HEK293 (cell line): ENCODE measurements at regions not wholly inside any gene's neighbourhood (a gene's known extent, or its start where the extent isn't known, plus 50 kb on each side); places are given as distances from the start of the nearest gene placed in this dataset.

Experiments used
- CTCF ChIA-PET: fragments of 350-600 bp; formaldehyde crosslinking; extraction: SDS; loops from one replicate; lab custom pipeline; 2021; ENCODE audit warnings: antibody characterized with exemption; lab: Yijun Ruan, JAX
- POLR2A ChIA-PET: fragments of 300-600 bp; formaldehyde crosslinking; extraction: SDS; loops from one replicate; lab custom pipeline; 2020; ENCODE audit warnings: antibody characterized with exemption, inconsistent platforms; lab: Yijun Ruan, JAX
- H3K27ac ChIP-seq: fragments of 200-500 bp; sonication (Bioruptor generic); 2 replicates; pipeline ENCODE4 v1.5.1; 2014; ENCODE audit warnings: low read depth, low read length, control low read depth, inconsistent platforms; ENCODE audit errors: extremely low read depth
- H3K36me3 ChIP-seq, 2 experiments: fragments of 200-500 bp in 1 of 2; sonication (Bioruptor generic) in 1 of 2; 1 replicate in 1 of 2; 2 replicates in 1 of 2; pipeline ENCODE4 v1.5.1; 2014 to 2017; ENCODE audit warnings: inconsistent platforms in 2 of 2, low read length in 2 of 2; ENCODE audit not compliant: control insufficient read depth in 2 of 2, insufficient read depth in 1 of 2
- H3K4me1 ChIP-seq: fragments of 200-500 bp; sonication (Bioruptor generic); 2 replicates; pipeline ENCODE4 v1.5.1; 2014; ENCODE audit warnings: mild to moderate bottlenecking, low read length, inconsistent platforms; ENCODE audit not compliant: control insufficient read depth, insufficient read depth
- H3K4me3 ChIP-seq: 2 replicates; pipeline ENCODE4 v1.5.1; 2011; ENCODE audit warnings: low read depth, mild to moderate bottlenecking, control low read depth, low read length, moderate library complexity
- H3K9me3 ChIP-seq: fragments of 200-500 bp; sonication (Bioruptor generic); 2 replicates; pipeline ENCODE4 v1.5.1; 2014; ENCODE audit warnings: low read depth, low read length, inconsistent platforms; ENCODE audit not compliant: control insufficient read depth, insufficient read depth
- BCL11A ChIP-seq: fragments of 450-650 bp; formaldehyde crosslinking; IDR thresholded peaks from 2 replicates; pipeline ENCODE4 v1.5.1; 2016; ENCODE audit warnings: low read depth, missing biosample characterization, missing genetic modification characterization
- BCL11B ChIP-seq: fragments of 450-650 bp; formaldehyde crosslinking; IDR thresholded peaks from 2 replicates; pipeline ENCODE4 v1.5.1; 2016; ENCODE audit warnings: low read depth, missing biosample characterization, missing genetic modification characterization
- HOXA7 ChIP-seq: sonication (generic); formaldehyde crosslinking; IDR thresholded peaks from 2 replicates; pipeline ENCODE4 v1.8.1; 2022; ENCODE audit warnings: missing genetic modification reagents, borderline replicate concordance
- KLF16 ChIP-seq: fragments of 450-650 bp; formaldehyde crosslinking; IDR thresholded peaks from 2 replicates; pipeline ENCODE4 v1.5.1; 2017; ENCODE audit warnings: missing biosample characterization, missing genetic modification characterization
- PRDM2 ChIP-seq: fragments of 450-650 bp; formaldehyde crosslinking; IDR thresholded peaks from 2 replicates; pipeline ENCODE4 v1.5.1; 2016; ENCODE audit warnings: missing biosample characterization, missing genetic modification characterization, borderline replicate concordance
- REPIN1 ChIP-seq: fragments of 450-650 bp; formaldehyde crosslinking; IDR thresholded peaks from 2 replicates; pipeline ENCODE4 v1.5.1; 2017; ENCODE audit warnings: missing biosample characterization, missing genetic modification characterization, low read depth
- SETDB1 ChIP-seq: IDR thresholded peaks from one replicate; pipeline ENCODE4 v1.6.1; 2017; ENCODE audit warnings: mild to moderate bottlenecking, low read length, moderate library complexity, mixed read lengths; ENCODE audit not compliant: insufficient read length
- SP2 ChIP-seq: fragments of 450-650 bp; formaldehyde crosslinking; IDR thresholded peaks from 2 replicates; pipeline ENCODE4 v1.5.1; 2016; ENCODE audit warnings: missing biosample characterization, missing genetic modification characterization
- YY1 ChIP-seq: fragments of 450-650 bp; formaldehyde crosslinking; IDR thresholded peaks from 2 replicates; pipeline ENCODE4 v1.5.1; 2018; ENCODE audit warnings: missing biosample characterization, missing genetic modification characterization
- ZBTB7A ChIP-seq: fragments of 450-650 bp; formaldehyde crosslinking; IDR thresholded peaks from 2 replicates; pipeline ENCODE4 v1.5.1; 2016; ENCODE audit warnings: low read depth, missing biosample characterization, missing genetic modification characterization
- ZFP37 ChIP-seq: fragments of 450-650 bp; formaldehyde crosslinking; IDR thresholded peaks from 2 replicates; pipeline ENCODE4 v1.5.1; 2016; ENCODE audit warnings: missing biosample characterization, missing genetic modification characterization
- ZFP69B ChIP-seq: fragments of 450-650 bp; formaldehyde crosslinking; IDR thresholded peaks from 2 replicates; pipeline ENCODE4 v1.5.1; 2016; ENCODE audit warnings: missing biosample characterization, missing genetic modification characterization
- ZIC2 ChIP-seq: fragments of 450-650 bp; formaldehyde crosslinking; IDR thresholded peaks from 2 replicates; pipeline ENCODE4 v1.5.1; 2016; ENCODE audit warnings: missing biosample characterization, missing genetic modification characterization
- ZNF274 ChIP-seq, 2 experiments: fragments of 200-500 bp in 1 of 2; fragments of 450-650 bp in 1 of 2; sonication (Bioruptor generic) in 1 of 2; formaldehyde crosslinking in 1 of 2; IDR thresholded peaks; 2 replicates each; pipeline versions ENCODE4 v1.5.1 to v1.6.1; 2014 to 2016; ENCODE audit warnings: borderline replicate concordance in 1 of 2, inconsistent platforms in 1 of 2, low read length in 1 of 2, missing biosample characterization in 1 of 2, missing genetic modification characterization in 1 of 2
- ZNF302 ChIP-seq: fragments of 450-650 bp; formaldehyde crosslinking; IDR thresholded peaks from 2 replicates; pipeline ENCODE4 v1.5.1; 2016; ENCODE audit warnings: missing biosample characterization, missing genetic modification characterization, low read depth
- ZNF530 ChIP-seq: fragments of 450-650 bp; formaldehyde crosslinking; IDR thresholded peaks from 2 replicates; pipeline ENCODE4 v1.5.1; 2016; ENCODE audit warnings: low read depth, missing biosample characterization, missing genetic modification characterization
- ZNF629 ChIP-seq: fragments of 450-650 bp; formaldehyde crosslinking; IDR thresholded peaks from 2 replicates; pipeline ENCODE4 v1.5.1; 2017; ENCODE audit warnings: missing biosample characterization, missing genetic modification characterization
- ZNF692 ChIP-seq: fragments of 450-650 bp; formaldehyde crosslinking; IDR thresholded peaks from 2 replicates; pipeline ENCODE4 v1.5.1; 2016; ENCODE audit warnings: missing biosample characterization, missing genetic modification characterization
- ZNF768 ChIP-seq: fragments of 450-650 bp; formaldehyde crosslinking; IDR thresholded peaks from 2 replicates; pipeline ENCODE4 v1.5.1; 2018; ENCODE audit warnings: missing biosample characterization, mild to moderate bottlenecking, missing genetic modification characterization
- TF ChIP-seq, protein P1 (sequence below): sonication (generic); formaldehyde crosslinking; IDR thresholded peaks from 2 replicates; pipeline ENCODE4 v1.8.1; 2022; ENCODE audit warnings: mild to moderate bottlenecking, moderate library complexity, missing genetic modification reagents
- TF ChIP-seq, protein P2 (sequence below): fragments of 450-650 bp; formaldehyde crosslinking; IDR thresholded peaks from 2 replicates; pipeline ENCODE4 v1.5.1; 2017; ENCODE audit warnings: missing biosample characterization, missing genetic modification characterization

- H3K9me3 ChIP-seq: no peaks in the 10 kb centered on the region
- H3K4me1 ChIP-seq: no peaks in the 10 kb centered on the region
- TF ChIP-seq KLF16 (tag by site-specific recombination): no peak
- TF ChIP-seq ZFP37: no peak
- no peak for TF ChIP-seq ZNF768 (tag by site-specific recombination)
- no peak for TF ChIP-seq ZNF692 (tag by site-specific recombination)
- no peak for TF ChIP-seq ZFP69B
- no peak for TF ChIP-seq YY1 (tag by site-specific recombination)
- no peak overlapping the region for H3K4me3 ChIP-seq
- H3K27ac ChIP-seq: no peak overlapping the region
- CTCF ChIA-PET: no interaction called here
- H3K36me3 ChIP-seq: no peaks in the 10 kb centered on the region
- POLR2A ChIA-PET: no interaction called here
Measured at GRCh38 chr13:110983241-110983640, 68.4 kb upstream of the ANKRD10 start.

GRCh38 chr13:110981379-110981778, 66.5 kb upstream of the ANKRD10 start:
- H3K4me1 ChIP-seq: no peaks in the 10 kb centered on the region
- no peaks in the 10 kb centered on the region for H3K36me3 ChIP-seq
- TF ChIP-seq SETDB1: no peak
- no peak for TF ChIP-seq HOXA7
- TF ChIP-seq ZNF530 (tag by site-specific recombination): no peak
- TF ChIP-seq, protein P1, sequence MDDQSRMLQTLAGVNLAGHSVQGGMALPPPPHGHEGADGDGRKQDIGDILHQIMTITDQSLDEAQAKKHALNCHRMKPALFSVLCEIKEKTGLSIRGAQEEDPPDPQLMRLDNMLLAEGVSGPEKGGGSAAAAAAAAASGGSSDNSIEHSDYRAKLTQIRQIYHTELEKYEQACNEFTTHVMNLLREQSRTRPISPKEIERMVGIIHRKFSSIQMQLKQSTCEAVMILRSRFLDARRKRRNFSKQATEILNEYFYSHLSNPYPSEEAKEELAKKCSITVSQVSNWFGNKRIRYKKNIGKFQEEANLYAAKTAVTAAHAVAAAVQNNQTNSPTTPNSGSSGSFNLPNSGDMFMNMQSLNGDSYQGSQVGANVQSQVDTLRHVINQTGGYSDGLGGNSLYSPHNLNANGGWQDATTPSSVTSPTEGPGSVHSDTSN (CRISPR knock-in tag): no peak
- no peak for TF ChIP-seq ZNF302 (tag by site-specific recombination)
- no peak for TF ChIP-seq ZNF629
- TF ChIP-seq ZIC2 (tag by site-specific recombination): no peak
- TF ChIP-seq, protein P2, sequence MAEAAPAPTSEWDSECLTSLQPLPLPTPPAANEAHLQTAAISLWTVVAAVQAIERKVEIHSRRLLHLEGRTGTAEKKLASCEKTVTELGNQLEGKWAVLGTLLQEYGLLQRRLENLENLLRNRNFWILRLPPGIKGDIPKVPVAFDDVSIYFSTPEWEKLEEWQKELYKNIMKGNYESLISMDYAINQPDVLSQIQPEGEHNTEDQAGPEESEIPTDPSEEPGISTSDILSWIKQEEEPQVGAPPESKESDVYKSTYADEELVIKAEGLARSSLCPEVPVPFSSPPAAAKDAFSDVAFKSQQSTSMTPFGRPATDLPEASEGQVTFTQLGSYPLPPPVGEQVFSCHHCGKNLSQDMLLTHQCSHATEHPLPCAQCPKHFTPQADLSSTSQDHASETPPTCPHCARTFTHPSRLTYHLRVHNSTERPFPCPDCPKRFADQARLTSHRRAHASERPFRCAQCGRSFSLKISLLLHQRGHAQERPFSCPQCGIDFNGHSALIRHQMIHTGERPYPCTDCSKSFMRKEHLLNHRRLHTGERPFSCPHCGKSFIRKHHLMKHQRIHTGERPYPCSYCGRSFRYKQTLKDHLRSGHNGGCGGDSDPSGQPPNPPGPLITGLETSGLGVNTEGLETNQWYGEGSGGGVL: no peak
- TF ChIP-seq ZBTB7A (tag by site-specific recombination): no peak
- TF ChIP-seq SP2: no peak
- no peak for TF ChIP-seq BCL11A
- no peak overlapping the region for H3K4me3 ChIP-seq
- no peaks in the 10 kb centered on the region for H3K9me3 ChIP-seq
- CTCF ChIA-PET: no interaction called here
- POLR2A ChIA-PET: no interaction called here
- H3K27ac ChIP-seq: no peak overlapping the region

DNA sequence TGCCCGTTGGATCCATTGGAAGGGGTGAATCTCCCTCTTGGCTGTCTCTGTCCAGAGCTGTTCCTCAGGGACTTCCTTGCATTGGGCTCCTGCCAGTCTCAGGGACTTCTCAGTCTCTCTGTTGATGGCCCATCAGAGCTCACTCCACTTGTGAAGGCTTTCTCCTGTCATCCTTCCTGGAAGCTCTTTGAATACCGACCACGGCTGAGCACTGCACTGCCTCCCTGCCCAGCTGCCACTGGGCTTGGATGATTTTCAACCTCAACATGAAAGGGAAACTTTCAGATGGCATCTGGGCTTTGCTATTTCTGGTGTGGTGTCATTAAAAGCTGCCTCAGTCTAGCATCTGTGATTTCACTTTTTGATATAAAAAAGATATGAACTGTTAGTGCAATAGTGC, 66.1 kb upstream of the ANKRD10 start:
- TF ChIP-seq PRDM2 (tag by site-specific recombination) (no peak), ZNF302 (tag by site-specific recombination) (no peak), ZNF274 (IDR thresholded peaks at IDR 0.05; ENCODE audit: low read length) (no peak), ZNF274 (tag by site-specific recombination; IDR thresholded peaks at IDR 0.05; ENCODE audit: borderline replicate concordance) (no peak), REPIN1 (no peak), BCL11B (tag by site-specific recombination) (no peak)
- TF ChIP-seq, all 188 proteins: peak for 0
- ChIA-PET POLR2A (no interaction called here), CTCF (no interaction called here)
- H3K27ac ChIP-seq: no peak overlapping the region
- no peaks in the 10 kb centered on the region for H3K4me1 ChIP-seq
- H3K9me3 ChIP-seq: no peaks in the 10 kb centered on the region
- no peak overlapping the region for H3K4me3 ChIP-seq
- no peaks in the 10 kb centered on the region for H3K36me3 ChIP-seq
